ENCODE measurements at regions not wholly inside any gene's neighbourhood (a gene's known extent, or its start where the extent isn't known, plus 50 kb on each side); places are given as distances from the start of the nearest gene placed in this dataset.
"Not testable (repeated sequence)": the region's sequence is repeated elsewhere in the genome, so short reads cannot be mapped to it uniquely, and the experiment has no call there.

GRCh38 chr5:105905392-105905791 is 1765.3 kb downstream of the EFNA5 start:
- H3K27me3 Mint-ChIP-seq = no peaks in the 10 kb centered on the region
- no peak overlapping the region for H3K4me3 Mint-ChIP-seq
- DNase-seq = no peak
- H3K27ac Mint-ChIP-seq = no peak overlapping the region
- no peaks in the 10 kb centered on the region for H3K9me3 Mint-ChIP-seq
- ATAC-seq = no peak
- no peaks in the 10 kb centered on the region for H3K4me1 Mint-ChIP-seq

GRCh38 chr5:105903069-105903468 is 1767.7 kb downstream of the EFNA5 start:
- Mint-ChIP-seq H3K9me3 (peaks cover 0 to 17% of the 10 kb centered on the region in 2 donors), H3K27me3 (no peaks in the 10 kb centered on the region), H3K4me1 (no peaks in the 10 kb centered on the region), H3K27ac (no peak overlapping the region), H3K4me3 (no peak overlapping the region)
- no peak for DNase-seq
- ATAC-seq = no peak

GRCh38 chr5:105899726-105900125 is 1771.0 kb downstream of the EFNA5 start:
- ATAC-seq (no peak), DNase-seq (no peak)
- H3K9me3 Mint-ChIP-seq = peaks cover 0 to 18% of the 10 kb centered on the region in 2 donors

GRCh38 chr5:105898183-105898582 is 1772.6 kb downstream of the EFNA5 start:
- Mint-ChIP-seq H3K9me3 (peaks cover 0 to 22% of the 10 kb centered on the region in 2 donors), H3K27me3 (no peaks in the 10 kb centered on the region), H3K4me1 (no peaks in the 10 kb centered on the region), H3K4me3 (no peak overlapping the region), H3K27ac (no peak overlapping the region)
- ATAC-seq (no peak), DNase-seq (no peak)

More at GRCh38 chr5:105899726-105900125, 1771.0 kb downstream of the EFNA5 start:
- Mint-ChIP-seq H3K27ac (no peak overlapping the region), H3K4me1 (no peaks in the 10 kb centered on the region), H3K4me3 (no peak overlapping the region), H3K27me3 (no peaks in the 10 kb centered on the region)

- Mint-ChIP-seq H3K4me1 (no peaks in the 10 kb centered on the region), H3K4me3 (no peak overlapping the region), H3K27ac (no peak overlapping the region), H3K27me3 (no peaks in the 10 kb centered on the region), H3K9me3 (peaks cover 8 to 10% of the 10 kb centered on the region in 2 donors)
- ATAC-seq (no peak), DNase-seq (no peak)
These were observed 1785.5 kb downstream of the EFNA5 start for GRCh38 chr5:105885266-105885665.

- no peak for ATAC-seq
- no peak for DNase-seq
- H3K4me1 Mint-ChIP-seq = no peaks in the 10 kb centered on the region
- no peaks in the 10 kb centered on the region for H3K27me3 Mint-ChIP-seq
- H3K4me3 Mint-ChIP-seq = no peak overlapping the region
- peaks cover 8 to 10% of the 10 kb centered on the region in 2 donors for H3K9me3 Mint-ChIP-seq
- H3K27ac Mint-ChIP-seq = no peak overlapping the region
These were observed 1787.7 kb downstream of the EFNA5 start for GRCh38 chr5:105882956-105883481.

- H3K4me3 Mint-ChIP-seq = no peak overlapping the region
- DNase-seq (no peak), ATAC-seq (no peak)
- no peaks in the 10 kb centered on the region for H3K4me1 Mint-ChIP-seq
- no peak overlapping the region for H3K27ac Mint-ChIP-seq
- no peaks in the 10 kb centered on the region for H3K27me3 Mint-ChIP-seq
- no peaks in the 10 kb centered on the region for H3K9me3 Mint-ChIP-seq
These were observed 1792.3 kb downstream of the EFNA5 start for GRCh38 chr5:105878402-105878801.

- Mint-ChIP-seq H3K27me3 (no peaks in the 10 kb centered on the region), H3K4me1 (no peaks in the 10 kb centered on the region), H3K27ac (no peak overlapping the region), H3K9me3 (peaks cover 0 to 8% of the 10 kb centered on the region in 2 donors), H3K4me3 (no peak overlapping the region)
- ATAC-seq = no peak
- no peak for DNase-seq
These were observed 1793.1 kb downstream of the EFNA5 start for GRCh38 chr5:105877592-105877991.

GRCh38 chr5:105874316-105874715 is 1796.4 kb downstream of the EFNA5 start:
- peaks cover 5 to 9% of the 10 kb centered on the region in 2 donors for H3K9me3 Mint-ChIP-seq

GRCh38 chr5:105872569-105873270 is 1798.0 kb downstream of the EFNA5 start:
- Mint-ChIP-seq H3K27ac (no peak overlapping the region), H3K4me1 (no peaks in the 10 kb centered on the region), H3K9me3 (peaks cover 5 to 9% of the 10 kb centered on the region in 2 donors), H3K27me3 (no peaks in the 10 kb centered on the region), H3K4me3 (no peak overlapping the region)
- no peak for DNase-seq
- ATAC-seq = no peak

More at GRCh38 chr5:105874316-105874715, 1796.4 kb downstream of the EFNA5 start:
- Mint-ChIP-seq H3K4me3 (no peak overlapping the region), H3K27me3 (no peaks in the 10 kb centered on the region), H3K4me1 (no peaks in the 10 kb centered on the region), H3K27ac (no peak overlapping the region)
- DNase-seq = no peak
- ATAC-seq = no peak

GRCh38 chr5:105868038-105868780 is 1802.5 kb downstream of the EFNA5 start:
- Mint-ChIP-seq H3K9me3 (peaks cover 5 to 19% of the 10 kb centered on the region in 2 donors), H3K27ac (no peak overlapping the region), H3K4me3 (no peak overlapping the region), H3K27me3 (no peaks in the 10 kb centered on the region), H3K4me1 (no peaks in the 10 kb centered on the region)
- DNase-seq (no peak), ATAC-seq (no peak)

GRCh38 chr5:105865834-105866233 is 1804.9 kb downstream of the EFNA5 start:
- ATAC-seq (no peak), DNase-seq (no peak)
- no peak overlapping the region for H3K4me3 Mint-ChIP-seq
- no peaks in the 10 kb centered on the region for H3K27me3 Mint-ChIP-seq
- H3K4me1 Mint-ChIP-seq = no peaks in the 10 kb centered on the region
- no peak overlapping the region for H3K27ac Mint-ChIP-seq
- peaks cover 0 to 13% of the 10 kb centered on the region in 2 donors for H3K9me3 Mint-ChIP-seq

GRCh38 chr5:105859350-105859749 is 1811.4 kb downstream of the EFNA5 start:
- not testable (repeated sequence) for H3K4me3 Mint-ChIP-seq, H3K4me1 Mint-ChIP-seq, H3K27me3 Mint-ChIP-seq, H3K27ac Mint-ChIP-seq, DNase-seq
- peak; percentile 52 for ATAC-seq
- peaks cover 5 to 11% of the 10 kb centered on the region in 2 donors for H3K9me3 Mint-ChIP-seq

- Mint-ChIP-seq H3K4me3 (no peak overlapping the region), H3K27ac (no peak overlapping the region), H3K4me1 (no peaks in the 10 kb centered on the region), H3K9me3 (no peaks in the 10 kb centered on the region), H3K27me3 (no peaks in the 10 kb centered on the region)
- ATAC-seq = no peak
- DNase-seq = no peak
These were observed 1821.0 kb downstream of the EFNA5 start for GRCh38 chr5:105849701-105850100.

- no peaks in the 10 kb centered on the region for H3K4me1 Mint-ChIP-seq
- no peak overlapping the region for H3K4me3 Mint-ChIP-seq
- no peak for ATAC-seq
- H3K27ac Mint-ChIP-seq = no peak overlapping the region
- DNase-seq = no peak
- H3K27me3 Mint-ChIP-seq = no peaks in the 10 kb centered on the region
- H3K9me3 Mint-ChIP-seq = peaks cover 20 to 40% of the 10 kb centered on the region in 2 donors
These were observed 1829.9 kb downstream of the EFNA5 start for GRCh38 chr5:105840800-105841199.

GRCh38 chr5:105836887-105837286 is 1833.8 kb downstream of the EFNA5 start:
- no peak for ATAC-seq
- Mint-ChIP-seq H3K4me1 (no peaks in the 10 kb centered on the region), H3K27ac (no peak overlapping the region), H3K4me3 (no peak overlapping the region), H3K27me3 (no peaks in the 10 kb centered on the region), H3K9me3 (peaks cover 20 to 33% of the 10 kb centered on the region in 2 donors)
- no peak for DNase-seq

Measured in stimulated activated naive CD8-positive, alpha-beta T cell treated with anti-CD3 and anti-CD28 coated beads, Interleukin-15, amount 100 ng/mL, for 72 hours (primary cell).